Cardiac fibroblast (primary cell): ENCODE measurements at regions not wholly inside any gene's neighbourhood (a gene's known extent, or its start where the extent isn't known, plus 50 kb on each side); places are given as distances from the start of the nearest gene placed in this dataset.
A peak's percentile ranks its signal among the peaks of the same experiment; 100 is the strongest.

Source experiments
- DNase-seq, 2 donors: peaks; one replicate each; pipeline versions ENCODE4 v3.0.0 to v3.0.0-alpha.2; 2010; ENCODE audit warnings: low read depth in 2 of 2
- H3K4me3 ChIP-seq, 2 donors: replicated peaks in 1 of 2; 1 replicate in 1 of 2; 2 replicates in 1 of 2; pipeline ENCODE4 v1.5.1; 2011; ENCODE audit warnings: low read depth in 2 of 2, low read length in 2 of 2, mild to moderate bottlenecking in 2 of 2, moderate library complexity in 1 of 2
- TF ChIP-seq, protein P1 (sequence below): IDR thresholded peaks from one replicate; pipeline ENCODE4 v1.5.1; 2011; ENCODE audit warnings: low read depth, mild to moderate bottlenecking, low read length, inconsistent platforms

DNA sequence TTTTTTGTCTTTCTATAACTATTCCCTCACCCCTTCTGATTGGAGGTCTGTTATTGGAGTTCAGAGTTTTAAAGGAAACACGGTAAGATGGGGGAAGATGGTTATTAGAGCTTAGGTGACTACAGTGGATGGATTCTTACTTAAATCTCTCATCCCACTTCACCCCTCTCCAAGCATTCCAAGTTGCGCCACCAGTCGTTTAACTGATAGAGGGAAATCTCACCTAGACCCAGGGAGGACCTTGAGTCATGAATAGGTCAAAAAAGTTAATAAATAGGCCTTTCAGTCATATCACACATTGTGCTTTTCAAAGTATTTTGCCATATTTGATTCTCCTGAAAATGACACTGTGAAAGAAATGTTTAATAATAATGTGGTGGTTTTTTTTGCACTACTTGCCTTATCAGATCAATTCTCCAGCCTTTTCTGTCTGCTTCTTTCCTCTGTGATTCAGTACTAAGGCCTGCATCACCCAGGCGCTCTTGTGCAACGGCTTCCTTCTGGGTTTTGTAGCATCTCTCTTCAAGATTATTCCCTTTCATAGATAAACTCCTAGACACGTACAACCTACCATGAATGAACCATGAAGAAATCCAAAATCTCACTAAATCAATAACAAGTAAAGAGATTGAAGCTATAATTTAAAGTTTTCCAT lies 100.4 kb upstream of the TGFBR2 start:
- DNase-seq = peak; percentile 58 to 71
- TF ChIP-seq, protein P1, sequence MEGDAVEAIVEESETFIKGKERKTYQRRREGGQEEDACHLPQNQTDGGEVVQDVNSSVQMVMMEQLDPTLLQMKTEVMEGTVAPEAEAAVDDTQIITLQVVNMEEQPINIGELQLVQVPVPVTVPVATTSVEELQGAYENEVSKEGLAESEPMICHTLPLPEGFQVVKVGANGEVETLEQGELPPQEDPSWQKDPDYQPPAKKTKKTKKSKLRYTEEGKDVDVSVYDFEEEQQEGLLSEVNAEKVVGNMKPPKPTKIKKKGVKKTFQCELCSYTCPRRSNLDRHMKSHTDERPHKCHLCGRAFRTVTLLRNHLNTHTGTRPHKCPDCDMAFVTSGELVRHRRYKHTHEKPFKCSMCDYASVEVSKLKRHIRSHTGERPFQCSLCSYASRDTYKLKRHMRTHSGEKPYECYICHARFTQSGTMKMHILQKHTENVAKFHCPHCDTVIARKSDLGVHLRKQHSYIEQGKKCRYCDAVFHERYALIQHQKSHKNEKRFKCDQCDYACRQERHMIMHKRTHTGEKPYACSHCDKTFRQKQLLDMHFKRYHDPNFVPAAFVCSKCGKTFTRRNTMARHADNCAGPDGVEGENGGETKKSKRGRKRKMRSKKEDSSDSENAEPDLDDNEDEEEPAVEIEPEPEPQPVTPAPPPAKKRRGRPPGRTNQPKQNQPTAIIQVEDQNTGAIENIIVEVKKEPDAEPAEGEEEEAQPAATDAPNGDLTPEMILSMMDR = no peak
- no peak overlapping the region for H3K4me3 ChIP-seq

DNA sequence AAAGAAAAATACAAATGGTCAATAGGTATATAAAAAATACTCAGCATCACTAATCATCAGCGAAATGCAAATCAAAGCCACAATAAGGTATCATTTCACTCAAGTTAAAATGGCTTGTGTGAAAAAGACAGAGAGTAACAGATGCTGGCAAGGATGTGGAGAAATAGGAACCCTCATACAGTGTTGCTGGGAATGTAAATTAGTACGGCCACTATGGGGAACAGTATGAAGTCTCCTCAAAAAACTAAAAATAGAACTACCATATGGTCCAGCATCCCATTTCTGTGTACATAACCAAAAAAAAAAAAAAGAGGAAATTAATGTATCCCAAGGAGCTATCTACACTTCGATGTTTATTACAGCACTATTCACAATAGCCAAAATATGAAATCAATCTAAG lies 98.1 kb upstream of the TGFBR2 start:
- TF ChIP-seq, protein P1 = no peak
- no peak overlapping the region for H3K4me3 ChIP-seq
- no peak for DNase-seq

DNA sequence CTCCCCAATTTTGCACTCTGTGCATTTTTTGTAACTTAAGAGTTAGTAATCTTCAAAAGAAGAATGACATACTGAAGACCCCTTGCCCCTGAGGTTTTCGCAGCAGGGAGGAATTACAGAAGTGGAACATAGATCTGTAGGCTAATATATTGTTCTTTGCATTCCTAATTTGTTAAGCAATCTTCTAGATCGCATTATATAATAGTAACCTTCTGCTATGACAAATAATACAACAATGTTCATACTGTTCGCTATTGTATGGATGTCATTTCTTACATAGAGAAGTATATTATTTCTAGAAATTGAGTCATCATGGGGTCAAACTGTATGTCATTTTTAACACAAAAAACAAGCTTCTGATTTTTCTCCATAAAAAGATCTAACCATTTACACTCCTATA lies 95.8 kb upstream of the TGFBR2 start:
- H3K4me3 ChIP-seq = no peak overlapping the region
- peak in 1 of 2 donors; percentile 69 for DNase-seq
- TF ChIP-seq, protein P1 = no peak

DNA sequence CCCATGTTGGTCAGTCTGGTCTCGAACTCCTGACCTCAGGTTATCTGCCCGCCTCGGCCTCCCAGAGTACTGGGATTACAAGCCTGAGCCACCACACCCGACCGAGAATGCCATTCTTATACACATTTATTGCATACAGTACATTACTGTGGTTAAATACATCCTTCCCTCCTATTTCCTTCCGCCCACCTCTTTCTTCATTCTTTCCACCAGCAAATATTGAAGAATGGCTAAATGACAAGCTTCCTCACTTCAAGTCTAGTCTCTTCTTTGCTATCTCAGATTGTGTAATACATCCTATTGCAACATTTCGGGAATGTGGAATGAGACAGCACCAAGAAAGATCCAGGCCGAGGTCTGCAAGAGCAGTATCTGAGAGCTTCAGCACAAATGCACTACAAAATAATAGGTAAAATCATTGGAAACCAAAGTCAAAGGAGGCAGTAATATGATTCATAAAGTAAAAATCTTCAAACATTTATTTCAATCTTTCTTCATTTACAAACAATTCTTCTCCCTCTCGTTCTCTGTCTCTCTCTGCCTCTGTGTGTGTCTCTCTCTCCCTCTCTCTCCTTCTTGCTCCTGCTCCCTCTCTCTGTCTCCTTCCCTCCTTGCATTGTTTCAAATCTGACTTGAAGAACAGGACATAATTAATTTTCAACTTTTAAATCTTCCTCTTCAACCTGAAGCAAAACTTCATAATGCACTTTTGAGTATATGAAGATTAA lies 94.7 kb upstream of the TGFBR2 start:
- H3K4me3 ChIP-seq = no peak overlapping the region
- TF ChIP-seq, protein P1 = no peak
- peak; percentile 97 to 99 for DNase-seq

DNA sequence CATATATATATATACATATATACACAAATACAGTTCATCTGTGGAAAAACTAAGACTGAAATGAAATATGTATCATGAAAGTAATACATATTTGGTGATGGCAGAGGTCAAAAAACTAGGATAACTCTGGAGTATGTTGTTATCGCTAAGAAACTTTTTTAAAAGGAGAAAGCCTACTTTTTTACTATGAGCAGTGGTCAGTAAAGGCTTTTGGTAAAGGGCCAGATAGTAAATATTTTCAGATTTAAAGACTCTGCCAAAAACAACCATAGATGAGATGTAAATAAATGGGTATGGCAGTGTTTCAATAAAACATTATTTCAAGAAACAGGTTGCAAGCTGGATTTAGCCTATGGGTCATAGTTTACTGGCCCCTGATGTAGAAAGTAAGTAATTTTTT lies 93.8 kb upstream of the TGFBR2 start:
- peak in 1 of 2 donors; percentile 40 for DNase-seq
- H3K4me3 ChIP-seq = no peak overlapping the region
- TF ChIP-seq, protein P1 = no peak

DNA sequence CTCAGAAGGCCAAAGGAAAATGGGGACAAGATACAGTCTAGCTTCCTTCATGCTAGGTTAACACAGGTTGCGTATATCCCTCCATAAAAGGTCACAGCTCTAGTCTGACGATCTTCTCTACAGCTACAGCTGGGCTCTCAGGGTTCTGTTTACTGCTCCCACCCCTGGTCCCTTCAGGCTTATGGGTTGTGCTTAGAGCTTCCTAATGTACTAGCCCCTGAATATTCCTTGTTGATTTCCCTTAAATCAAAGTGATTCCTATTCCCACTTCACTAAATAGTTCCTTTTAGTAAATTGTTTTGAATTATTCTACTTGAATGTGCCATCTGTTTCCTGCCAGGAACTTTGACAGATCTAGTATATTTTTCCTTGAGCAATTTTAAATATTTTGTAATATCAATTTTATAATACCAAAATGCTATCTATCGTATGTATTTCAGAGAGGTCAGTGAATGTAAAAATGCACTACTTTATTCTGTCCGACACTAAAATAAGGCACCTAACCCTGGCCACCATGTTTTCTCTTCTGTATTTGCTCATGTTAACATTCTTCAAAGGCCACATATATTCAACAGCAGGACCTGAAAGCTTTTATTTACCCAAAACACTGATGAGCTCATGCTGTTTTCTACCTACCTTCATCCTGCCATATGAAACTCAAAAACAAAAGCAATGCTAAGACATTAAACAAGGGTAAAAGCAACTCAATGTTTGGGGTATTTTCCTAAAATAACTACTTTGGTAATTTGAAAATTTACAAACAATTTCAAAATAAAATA lies 92.8 kb upstream of the TGFBR2 start:
- H3K4me3 ChIP-seq = no peak overlapping the region
- TF ChIP-seq, protein P1 = no peak
- no peak for DNase-seq
